ENCODE measurements at regions not wholly inside any gene's neighbourhood (a gene's known extent, or its start where the extent isn't known, plus 50 kb on each side); places are given as distances from the start of the nearest gene placed in this dataset.

- TF ChIP-seq CTCF (IDR thresholded peaks at IDR 0.05) (no peak), EZH2phosphoT487 (IDR thresholded peaks at IDR 0.05) (no peak), EZH2 (IDR thresholded peaks at IDR 0.05) (no peak)
- Mint-ChIP-seq H3K9me3 (peaks cover 6% of the 10 kb centered on the region), H3K36me3 (no peaks in the 10 kb centered on the region), H3K4me1 (peaks cover 4% of the 10 kb centered on the region), H3K27ac (no peak overlapping the region), H3K27me3 (ENCODE audit: insufficient read depth, low read depth) (peaks cover 2% of the 10 kb centered on the region), H3K4me3 (no peak overlapping the region)
- H3K27me3 ChIP-seq, result no peaks in the 10 kb centered on the region
- no peak overlapping the region for H3K27ac ChIP-seq
- no peaks in the 10 kb centered on the region for H4K20me1 ChIP-seq (ENCODE audit: low read depth)
- no peak overlapping the region for H3K4me2 ChIP-seq
- no peak overlapping the region for H2AFZ ChIP-seq (replicated peaks)
- DNase-seq (ENCODE audit: low spot score), result no peak
- no peaks in the 10 kb centered on the region for H3K36me3 ChIP-seq
- H3F3A ChIP-seq (ENCODE audit: low read depth), result no peaks in the 10 kb centered on the region
- no peak overlapping the region for H3K9ac ChIP-seq
- H3K9me3 ChIP-seq (ENCODE audit: low read depth), result no peaks in the 10 kb centered on the region
- no peaks in the 10 kb centered on the region for H3K4me1 ChIP-seq
- no peak overlapping the region for H3K4me3 ChIP-seq
- H3K79me2 ChIP-seq (ENCODE audit: low read depth), result no peaks in the 10 kb centered on the region
Measured at GRCh38 chr11:103794262-103794661, 242.2 kb upstream of the DDI1 start.

GRCh38 chr11:103798026-103798425 is 238.4 kb upstream of the DDI1 start:
- Histone ChIP-seq H3K9me3 (ENCODE audit: low read depth) (no peaks in the 10 kb centered on the region), H3F3A (ENCODE audit: low read depth) (no peaks in the 10 kb centered on the region), H3K79me2 (ENCODE audit: low read depth) (no peaks in the 10 kb centered on the region), H3K4me3 (no peak overlapping the region), H3K27ac (no peak overlapping the region), H3K9ac (no peak overlapping the region), H2AFZ (replicated peaks) (no peak overlapping the region), H3K36me3 (no peaks in the 10 kb centered on the region), H4K20me1 (ENCODE audit: low read depth) (no peaks in the 10 kb centered on the region), H3K27me3 (no peaks in the 10 kb centered on the region), H3K4me1 (no peaks in the 10 kb centered on the region), H3K4me2 (no peak overlapping the region)
- DNase-seq (ENCODE audit: low spot score), result no peak
- no peaks in the 10 kb centered on the region for H3K36me3 Mint-ChIP-seq
- H3K4me1 Mint-ChIP-seq, result peaks cover 9% of the 10 kb centered on the region
- H3K4me3 Mint-ChIP-seq, result no peak overlapping the region
- TF ChIP-seq EZH2phosphoT487 (IDR thresholded peaks at IDR 0.05) (no peak), CTCF (IDR thresholded peaks at IDR 0.05) (no peak), EZH2 (IDR thresholded peaks at IDR 0.05) (no peak)
- H3K9me3 Mint-ChIP-seq, result no peaks in the 10 kb centered on the region
- H3K27me3 Mint-ChIP-seq (ENCODE audit: insufficient read depth, low read depth), result peaks cover 2% of the 10 kb centered on the region
- no peak overlapping the region for H3K27ac Mint-ChIP-seq

GRCh38 chr11:103798446-103798845 is 238.0 kb upstream of the DDI1 start:
- H3K4me1 ChIP-seq, result no peaks in the 10 kb centered on the region
- Mint-ChIP-seq H3K27me3 (ENCODE audit: insufficient read depth, low read depth) (peaks cover 2% of the 10 kb centered on the region), H3K27ac (no peak overlapping the region)

More at GRCh38 chr11:103798446-103798845, 238.0 kb upstream of the DDI1 start:
- Histone ChIP-seq H3K27me3 (no peaks in the 10 kb centered on the region), H3K9me3 (ENCODE audit: low read depth) (no peaks in the 10 kb centered on the region), H3K27ac (no peak overlapping the region), H3K9ac (no peak overlapping the region), H4K20me1 (ENCODE audit: low read depth) (no peaks in the 10 kb centered on the region), H3K4me3 (no peak overlapping the region), H3K79me2 (ENCODE audit: low read depth) (no peaks in the 10 kb centered on the region), H3K36me3 (no peaks in the 10 kb centered on the region), H2AFZ (replicated peaks) (no peak overlapping the region), H3K4me2 (no peak overlapping the region), H3F3A (ENCODE audit: low read depth) (no peaks in the 10 kb centered on the region)
- DNase-seq (ENCODE audit: low spot score), result no peak
- H3K9me3 Mint-ChIP-seq, result no peaks in the 10 kb centered on the region
- TF ChIP-seq EZH2 (IDR thresholded peaks at IDR 0.05) (no peak), EZH2phosphoT487 (IDR thresholded peaks at IDR 0.05) (no peak), CTCF (IDR thresholded peaks at IDR 0.05) (no peak)
- H3K4me3 Mint-ChIP-seq, result no peak overlapping the region
- peaks cover 13% of the 10 kb centered on the region for H3K4me1 Mint-ChIP-seq
- H3K36me3 Mint-ChIP-seq, result no peaks in the 10 kb centered on the region
